H4 (cell line): ENCODE measurements at regions not wholly inside any gene's neighbourhood (a gene's known extent, or its start where the extent isn't known, plus 50 kb on each side); places are given as distances from the start of the nearest gene placed in this dataset.

Source experiments
- DNase-seq: peaks from one replicate; pipeline ENCODE4 v3.0.0-alpha.2; 2015; ENCODE audit warnings: low spot score

GRCh38 chr9:79013715-79014610 lies 557.8 kb upstream of the TLE4 start:
- DNase-seq = peak; percentile 8

- DNase-seq = no peak
Observed at GRCh38 chr9:79014929-79015699, 556.7 kb upstream of the TLE4 start.

GRCh38 chr9:79015951-79016350 lies 555.8 kb upstream of the TLE4 start:
- no peak for DNase-seq

- DNase-seq = no peak
Observed at GRCh38 chr9:79020276-79020675, 551.5 kb upstream of the TLE4 start.

- no peak for DNase-seq
Observed at GRCh38 chr9:79021084-79021483, 550.7 kb upstream of the TLE4 start.

GRCh38 chr9:79023134-79023580 lies 548.6 kb upstream of the TLE4 start:
- peak; percentile 65 for DNase-seq

- no peak for DNase-seq
Observed at GRCh38 chr9:79026316-79026715, 545.4 kb upstream of the TLE4 start.

GRCh38 chr9:79028101-79028500 lies 543.7 kb upstream of the TLE4 start:
- DNase-seq = no peak

- DNase-seq = no peak
Observed at GRCh38 chr9:79034583-79034982, 537.2 kb upstream of the TLE4 start.

GRCh38 chr9:79037338-79037737 lies 534.4 kb upstream of the TLE4 start:
- no peak for DNase-seq

- no peak for DNase-seq
Observed at GRCh38 chr9:79040671-79041070, 531.1 kb upstream of the TLE4 start.

GRCh38 chr9:79041266-79041665 lies 530.5 kb upstream of the TLE4 start:
- DNase-seq = no peak

- DNase-seq = no peak
Observed at GRCh38 chr9:79043916-79044315, 527.8 kb upstream of the TLE4 start.

- no peak for DNase-seq
Observed at GRCh38 chr9:79046401-79046800, 525.4 kb upstream of the TLE4 start.

GRCh38 chr9:79049371-79049770 lies 522.4 kb upstream of the TLE4 start:
- DNase-seq = no peak

GRCh38 chr9:79053598-79053997 lies 518.2 kb upstream of the TLE4 start:
- no peak for DNase-seq

- DNase-seq = no peak
Observed at GRCh38 chr9:79054500-79054899, 517.3 kb upstream of the TLE4 start.

GRCh38 chr9:79056041-79056440 lies 515.7 kb upstream of the TLE4 start:
- DNase-seq = no peak

- no peak for DNase-seq
Observed at GRCh38 chr9:79057576-79057975, 514.2 kb upstream of the TLE4 start.

- DNase-seq = no peak
Observed at GRCh38 chr9:79060766-79061165, 511.0 kb upstream of the TLE4 start.

GRCh38 chr9:79061752-79062616 lies 509.8 kb upstream of the TLE4 start:
- DNase-seq = no peak

GRCh38 chr9:79073201-79073600 lies 498.6 kb upstream of the TLE4 start:
- no peak for DNase-seq
